Mesendoderm (in vitro differentiated cells): ENCODE measurements at regions not wholly inside any gene's neighbourhood (a gene's known extent, or its start where the extent isn't known, plus 50 kb on each side); places are given as distances from the start of the nearest gene placed in this dataset.

Experiments
- DNase-seq: peaks from one replicate; pipeline ENCODE4 v3.0.0; 2013
- H2AK5ac ChIP-seq: 2 replicates; pipeline ENCODE4 v1.6.1; 2013; ENCODE audit warnings: low read length, inconsistent platforms
- H2BK120ac ChIP-seq: 2 replicates; pipeline ENCODE4 v1.6.1; 2013; ENCODE audit warnings: low read depth, mild to moderate bottlenecking, low read length, moderate library complexity, mixed read lengths
- H2BK15ac ChIP-seq: replicated peaks from 2 replicates; pipeline ENCODE4 v1.6.1; 2013; ENCODE audit warnings: low read depth, mild to moderate bottlenecking, moderate library complexity
- H2BK5ac ChIP-seq: 2 replicates; pipeline ENCODE4 v1.6.1; 2013; ENCODE audit warnings: low read length, inconsistent platforms
- H3K18ac ChIP-seq: 2 replicates; pipeline ENCODE4 v1.6.1; 2013; ENCODE audit warnings: mild to moderate bottlenecking, low read length, mixed read lengths
- H3K23ac ChIP-seq: one replicate; pipeline ENCODE4 v1.6.1; 2013; ENCODE audit warnings: low read length
- H3K27ac ChIP-seq: 2 replicates; pipeline ENCODE4 v1.5.1; 2013; ENCODE audit warnings: low read depth, mild to moderate bottlenecking, inconsistent platforms, low read length, moderate library complexity
- H3K27me3 ChIP-seq: 2 replicates; pipeline ENCODE4 v1.6.1; 2013; ENCODE audit warnings: low read length, control low read depth, mild to moderate bottlenecking, inconsistent platforms; ENCODE audit not compliant: insufficient read depth, poor library complexity
- H3K36me3 ChIP-seq: 2 replicates; pipeline ENCODE4 v1.6.1; 2013; ENCODE audit warnings: low read length, inconsistent platforms; ENCODE audit not compliant: control insufficient read depth, insufficient read depth
- H3K4ac ChIP-seq: one replicate; pipeline ENCODE4 v1.6.1; 2013; ENCODE audit warnings: low read depth, mild to moderate bottlenecking, low read length, moderate library complexity
- H3K4me1 ChIP-seq: 2 replicates; pipeline ENCODE4 v1.6.1; 2013; ENCODE audit warnings: low read depth, low read length, inconsistent platforms; ENCODE audit not compliant: control insufficient read depth
- H3K4me2 ChIP-seq: 2 replicates; pipeline ENCODE4 v1.6.1; 2013; ENCODE audit warnings: low read length
- H3K4me3 ChIP-seq: 2 replicates; pipeline ENCODE4 v1.5.1; 2013; ENCODE audit warnings: mild to moderate bottlenecking, low read length
- H3K56ac ChIP-seq: one replicate; pipeline ENCODE4 v1.6.1; 2013; ENCODE audit warnings: low read length
- H3K79me1 ChIP-seq: 2 replicates; pipeline ENCODE4 v1.6.1; 2013; ENCODE audit warnings: low read length, inconsistent platforms
- H3K79me2 ChIP-seq: 2 replicates; pipeline ENCODE4 v1.6.1; 2013; ENCODE audit warnings: mild to moderate bottlenecking, low read length; ENCODE audit not compliant: control insufficient read depth, insufficient read depth
- H3K9ac ChIP-seq: 2 replicates; pipeline ENCODE4 v1.6.1; 2013; ENCODE audit warnings: low read length, inconsistent platforms
- H4K5ac ChIP-seq: one replicate; pipeline ENCODE4 v1.6.1; 2013; ENCODE audit warnings: low read length
- H4K8ac ChIP-seq: one replicate; pipeline ENCODE4 v1.6.1; 2013; ENCODE audit warnings: low read depth, mild to moderate bottlenecking, control low read depth, low read length, moderate library complexity
- WGBS: extraction: QIAGEN DNeasy Blood & Tissue Kit; methylation state at CpG from one replicate; pipeline ENCODE4 v1.1.7; 2013; ENCODE audit warnings: low lambda C conversion rate, missing lambda C conversion rate; ENCODE audit not compliant: insufficient coverage; ENCODE audit errors: extremely low coverage; 5-methylcytosine and 5-hydroxymethylcytosine counted together

DNA sequence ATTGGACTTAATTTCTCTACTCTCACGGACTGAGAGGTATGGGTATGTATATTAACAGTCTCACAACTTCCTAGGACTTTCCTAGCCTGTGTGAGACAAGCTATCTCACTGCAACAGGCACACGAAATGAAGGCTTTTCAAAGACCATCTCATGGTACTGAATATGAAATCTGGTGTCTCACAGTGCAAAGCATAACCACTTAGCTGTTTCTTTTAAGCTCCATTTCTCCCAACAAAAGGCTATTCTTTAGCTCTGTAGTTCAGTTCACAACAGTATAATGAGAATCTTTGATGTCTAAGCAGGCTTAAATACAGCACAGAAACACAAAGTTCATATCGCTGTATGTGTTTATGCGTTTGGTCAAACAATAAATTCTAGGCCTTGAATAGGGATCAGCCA, 116.2 kb upstream of the PCDH18 start:
- H3K4me2 ChIP-seq, result no peak overlapping the region
- H3K56ac ChIP-seq, result no peak overlapping the region
- H3K4ac ChIP-seq, result no peak overlapping the region
- no peaks in the 10 kb centered on the region for H3K36me3 ChIP-seq
- no peak overlapping the region for H3K18ac ChIP-seq
- H3K23ac ChIP-seq, result no peak overlapping the region
- no peak for DNase-seq
- H3K79me2 ChIP-seq, result no peaks in the 10 kb centered on the region
- no peak overlapping the region for H3K4me3 ChIP-seq
- no peak overlapping the region for H4K8ac ChIP-seq
- no peaks in the 10 kb centered on the region for H3K79me1 ChIP-seq
- H4K5ac ChIP-seq, result no peak overlapping the region
- no peak overlapping the region for H3K27ac ChIP-seq
- H3K27me3 ChIP-seq, result no peaks in the 10 kb centered on the region
- no peak overlapping the region for H2AK5ac ChIP-seq
- H2BK120ac ChIP-seq, result no peak overlapping the region
- H2BK5ac ChIP-seq, result no peak overlapping the region
- no peak overlapping the region for H2BK15ac ChIP-seq
- WGBS, result no CpG with 5 or more reads among the region's 4 CpGs
- no peaks in the 10 kb centered on the region for H3K4me1 ChIP-seq
- H3K9ac ChIP-seq, result no peak overlapping the region

DNA sequence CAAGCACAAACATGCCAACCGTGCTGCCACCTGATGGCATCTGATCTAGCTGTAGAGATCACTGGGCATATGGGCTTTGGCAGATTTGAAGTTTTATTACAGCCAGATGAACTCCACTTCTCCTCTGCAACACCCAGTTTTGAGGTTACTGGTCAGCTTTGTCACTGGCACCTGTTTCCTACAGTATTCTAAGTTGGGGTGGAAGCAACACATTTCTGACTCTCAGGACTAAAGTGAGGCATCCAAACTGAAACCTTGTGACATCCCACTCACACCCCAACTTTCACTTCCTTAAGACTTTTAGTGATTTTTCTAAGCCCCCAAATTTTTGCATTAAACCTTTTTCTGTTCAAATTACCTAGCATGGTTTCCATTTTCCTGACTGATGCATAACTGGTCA, 115.1 kb upstream of the PCDH18 start:
- Histone ChIP-seq H2BK15ac (no peak overlapping the region), H3K79me1 (no peaks in the 10 kb centered on the region), H2BK5ac (no peak overlapping the region), H2BK120ac (no peak overlapping the region), H3K56ac (no peak overlapping the region), H3K79me2 (no peaks in the 10 kb centered on the region), H3K4ac (no peak overlapping the region), H3K4me2 (no peak overlapping the region), H3K27me3 (no peaks in the 10 kb centered on the region), H3K4me1 (no peaks in the 10 kb centered on the region), H4K5ac (no peak overlapping the region), H2AK5ac (no peak overlapping the region), H3K23ac (no peak overlapping the region), H3K4me3 (no peak overlapping the region), H3K9ac (no peak overlapping the region), H3K27ac (no peak overlapping the region), H4K8ac (no peak overlapping the region), H3K18ac (no peak overlapping the region), H3K36me3 (no peaks in the 10 kb centered on the region)
- WGBS, result no CpG with 5 or more reads among the region's 1 CpG
- no peak for DNase-seq

DNA sequence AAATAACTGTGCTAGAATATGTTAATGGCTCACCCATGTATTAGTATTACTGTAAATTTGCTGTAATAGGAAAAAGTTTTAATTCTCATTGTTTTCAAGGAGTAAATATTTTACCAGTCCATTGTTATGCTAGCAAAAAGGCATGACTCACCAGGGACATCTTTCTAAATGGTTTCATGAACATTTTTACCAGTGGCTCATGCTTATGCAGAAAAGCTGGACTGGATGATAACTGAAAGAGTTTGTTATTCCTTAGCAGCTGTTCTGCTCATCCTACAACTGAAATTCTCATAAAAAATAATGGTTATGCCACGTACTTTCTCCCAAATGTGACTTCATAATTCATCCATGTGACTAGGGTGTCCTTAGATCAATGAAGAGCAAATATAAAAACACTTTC, 111.9 kb upstream of the PCDH18 start:
- Histone ChIP-seq H2BK15ac (no peak overlapping the region), H3K36me3 (no peaks in the 10 kb centered on the region), H3K23ac (no peak overlapping the region), H3K79me2 (no peaks in the 10 kb centered on the region), H4K5ac (no peak overlapping the region), H3K79me1 (no peaks in the 10 kb centered on the region), H2AK5ac (no peak overlapping the region), H3K4me3 (no peak overlapping the region), H2BK120ac (no peak overlapping the region), H3K9ac (no peak overlapping the region), H3K27ac (no peak overlapping the region), H3K56ac (no peak overlapping the region), H3K4me2 (no peak overlapping the region), H3K18ac (no peak overlapping the region), H3K4me1 (no peaks in the 10 kb centered on the region), H3K27me3 (no peaks in the 10 kb centered on the region), H4K8ac (no peak overlapping the region), H2BK5ac (no peak overlapping the region), H3K4ac (no peak overlapping the region)
- DNase-seq, result no peak
- WGBS, result no CpG with 5 or more reads among the region's 1 CpG

DNA sequence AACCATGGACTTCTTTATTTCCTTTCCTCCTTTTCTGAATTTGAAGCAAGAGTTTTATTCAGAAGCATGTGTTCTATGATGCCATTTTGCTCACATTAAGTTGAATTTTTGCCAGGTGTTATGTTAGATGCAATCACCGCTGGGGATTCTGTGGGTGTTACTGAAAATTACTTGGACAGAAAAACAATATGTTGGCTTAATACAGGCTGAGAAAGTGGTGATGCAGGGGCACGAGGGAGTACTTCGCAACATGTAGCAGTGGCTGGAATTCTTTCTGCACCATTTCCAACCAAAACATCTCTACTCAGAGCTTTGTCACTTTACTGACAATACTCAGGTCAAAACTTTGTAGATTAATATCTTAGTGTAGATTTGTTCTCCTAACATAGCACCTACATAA, 109.2 kb upstream of the PCDH18 start:
- Histone ChIP-seq H3K36me3 (no peaks in the 10 kb centered on the region), H2BK15ac (no peak overlapping the region), H3K4me3 (no peak overlapping the region), H3K4me1 (no peaks in the 10 kb centered on the region), H3K27ac (no peak overlapping the region), H2BK120ac (no peak overlapping the region), H4K8ac (no peak overlapping the region), H3K4me2 (no peak overlapping the region), H3K56ac (no peak overlapping the region), H2BK5ac (no peak overlapping the region), H3K18ac (no peak overlapping the region), H3K79me1 (no peaks in the 10 kb centered on the region), H2AK5ac (no peak overlapping the region), H3K27me3 (no peaks in the 10 kb centered on the region), H3K23ac (no peak overlapping the region), H3K4ac (no peak overlapping the region), H3K79me2 (no peaks in the 10 kb centered on the region), H3K9ac (no peak overlapping the region), H4K5ac (no peak overlapping the region)
- whole genome bisulfite sequencing, result no CpG with 5 or more reads among the region's 3 CpGs
- no peak for DNase-seq

DNA sequence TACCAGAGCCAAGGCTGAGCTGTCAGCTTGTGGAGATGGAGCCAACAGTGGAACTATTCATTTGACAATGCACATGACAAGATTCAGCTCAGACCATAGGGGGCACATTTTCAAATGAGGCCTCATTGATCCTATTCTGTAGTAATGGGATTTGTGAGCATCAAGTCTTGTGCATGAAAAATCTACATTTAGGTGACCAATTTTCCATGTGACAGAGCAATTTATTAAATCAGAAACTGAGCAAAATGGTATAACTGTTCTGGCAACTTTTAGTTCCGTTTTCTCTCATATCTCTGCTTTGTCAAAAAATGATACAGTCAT, 108.5 kb upstream of the PCDH18 start:
- no peak overlapping the region for H3K18ac ChIP-seq
- no peak overlapping the region for H2BK15ac ChIP-seq
- H3K4ac ChIP-seq, result no peak overlapping the region
- H3K23ac ChIP-seq, result no peak overlapping the region
- H2BK120ac ChIP-seq, result no peak overlapping the region
- no peak overlapping the region for H3K4me3 ChIP-seq
- no peak overlapping the region for H3K27ac ChIP-seq
- H3K4me1 ChIP-seq, result no peaks in the 10 kb centered on the region
- WGBS, result no CpG with 5 or more reads among the region's 1 CpG
- no peak overlapping the region for H2BK5ac ChIP-seq
- H3K4me2 ChIP-seq, result no peak overlapping the region
- no peaks in the 10 kb centered on the region for H3K79me1 ChIP-seq
- no peak overlapping the region for H4K5ac ChIP-seq
- no peak overlapping the region for H2AK5ac ChIP-seq
- no peak overlapping the region for H3K9ac ChIP-seq
- H3K56ac ChIP-seq, result no peak overlapping the region
- H3K79me2 ChIP-seq, result no peaks in the 10 kb centered on the region
- DNase-seq, result no peak
- no peak overlapping the region for H4K8ac ChIP-seq
- H3K36me3 ChIP-seq, result no peaks in the 10 kb centered on the region
- H3K27me3 ChIP-seq, result no peaks in the 10 kb centered on the region

DNA sequence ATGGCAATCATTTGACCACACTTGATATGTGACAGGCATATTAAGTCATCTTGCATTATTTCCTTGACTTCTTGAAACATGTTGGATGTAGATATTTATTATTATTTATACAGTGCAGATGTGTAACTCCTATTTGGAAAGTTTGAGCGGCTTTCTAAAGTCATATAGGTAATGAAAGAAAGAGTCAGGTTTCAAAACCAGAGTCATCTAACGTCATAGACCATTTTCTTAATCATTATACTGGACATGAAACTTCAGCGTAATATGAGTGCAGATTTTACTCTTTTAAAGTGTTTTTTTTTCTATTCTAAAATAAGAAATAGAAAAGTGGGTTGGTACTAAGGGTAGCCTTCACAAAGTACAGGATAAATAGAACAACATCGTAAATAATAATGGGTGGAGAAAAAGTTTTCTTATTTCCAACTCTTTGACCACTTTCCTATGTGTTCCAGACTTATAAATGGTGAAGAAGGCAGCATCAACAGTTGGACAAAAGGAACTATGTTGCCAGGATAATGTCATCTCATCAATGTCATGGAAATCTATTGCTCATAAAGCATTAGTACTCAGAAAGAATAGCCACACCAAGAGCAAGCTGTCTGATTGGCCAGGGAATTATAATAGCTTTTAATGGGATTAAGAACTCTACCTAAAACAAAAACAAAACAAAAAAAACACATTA, 108.0 kb upstream of the PCDH18 start:
- H2AK5ac ChIP-seq, result no peak overlapping the region
- H3K4me1 ChIP-seq, result no peaks in the 10 kb centered on the region
- H3K56ac ChIP-seq, result no peak overlapping the region
- H2BK120ac ChIP-seq, result no peak overlapping the region
- H4K5ac ChIP-seq, result no peak overlapping the region
- H3K27me3 ChIP-seq, result no peaks in the 10 kb centered on the region
- H3K18ac ChIP-seq, result no peak overlapping the region
- H3K23ac ChIP-seq, result no peak overlapping the region
- WGBS, result no CpG with 5 or more reads among the region's 4 CpGs
- H3K79me2 ChIP-seq, result no peaks in the 10 kb centered on the region
- no peak overlapping the region for H2BK5ac ChIP-seq
- no peak overlapping the region for H3K4me2 ChIP-seq
- H3K79me1 ChIP-seq, result no peaks in the 10 kb centered on the region
- H3K9ac ChIP-seq, result no peak overlapping the region
- no peak overlapping the region for H2BK15ac ChIP-seq
- no peak overlapping the region for H3K27ac ChIP-seq
- DNase-seq, result no peak
- H3K36me3 ChIP-seq, result no peaks in the 10 kb centered on the region
- no peak overlapping the region for H3K4me3 ChIP-seq
- H4K8ac ChIP-seq, result no peak overlapping the region
- H3K4ac ChIP-seq, result no peak overlapping the region
